Natural killer cell (primary cell): ENCODE measurements at regions not wholly inside any gene's neighbourhood (a gene's known extent, or its start where the extent isn't known, plus 50 kb on each side); places are given as distances from the start of the nearest gene placed in this dataset.
"Not testable (repeated sequence)": the region's sequence is repeated elsewhere in the genome, so short reads cannot be mapped to it uniquely, and the experiment has no call there.

Source experiments
- ATAC-seq, 3 donors: fragments of 150-1000 bp in 2 of 3; fragments of 200-7000 bp in 1 of 3; cut with Tn5 transposase; 1 replicate in 1 of 3; 2 replicates in 2 of 3; pipeline ENCODE4 v1.10.0; 2021; ENCODE audit warnings: mild to moderate bottlenecking in 2 of 3, moderate library complexity in 2 of 3
- DNase-seq, 2 donors: peaks; one replicate each; pipeline versions ENCODE4 v3.0.0 to v3.0.0-alpha.2; 2013 to 2021; ENCODE audit warnings: mixed read lengths in 1 of 2
- H3K27ac ChIP-seq: one replicate; pipeline ENCODE4 v1.5.1; 2013; ENCODE audit warnings: mild to moderate bottlenecking, low read length
- H3K27me3 ChIP-seq: one replicate; pipeline ENCODE4 v1.6.1; 2013; ENCODE audit warnings: low read length; ENCODE audit not compliant: control insufficient read depth, insufficient read depth
- H3K36me3 ChIP-seq: one replicate; pipeline ENCODE4 v1.6.1; 2013; ENCODE audit warnings: low read length; ENCODE audit not compliant: control insufficient read depth, insufficient read depth
- H3K4me1 ChIP-seq: one replicate; pipeline ENCODE4 v1.6.1; 2013; ENCODE audit warnings: low read length; ENCODE audit not compliant: control insufficient read depth, insufficient read depth
- H3K4me3 ChIP-seq: one replicate; pipeline ENCODE4 v1.5.1; 2013; ENCODE audit warnings: low read length
- H3K9me3 ChIP-seq: one replicate; pipeline ENCODE4 v1.6.1; 2013; ENCODE audit warnings: low read length; ENCODE audit not compliant: control insufficient read depth, insufficient read depth
- H3K27ac Mint-ChIP-seq, 2 donors: one replicate each; pipeline ENCODE4 v1.8.0; 2022; ENCODE audit warnings: mild to moderate bottlenecking in 2 of 2, mixed read lengths in 2 of 2, moderate library complexity in 1 of 2
- H3K27me3 Mint-ChIP-seq, 2 donors: one replicate each; pipeline ENCODE4 v1.8.0; 2022; ENCODE audit warnings: low read depth in 2 of 2, mixed read lengths in 2 of 2
- H3K36me3 Mint-ChIP-seq: one replicate; pipeline ENCODE4 v1.8.0; 2022; ENCODE audit warnings: mixed read lengths
- H3K4me1 Mint-ChIP-seq, 2 donors: one replicate each; pipeline ENCODE4 v1.8.0; 2022; ENCODE audit warnings: mixed read lengths in 2 of 2
- H3K4me3 Mint-ChIP-seq: one replicate; pipeline ENCODE4 v1.8.0; 2022; ENCODE audit warnings: mild to moderate bottlenecking, moderate library complexity, mixed read lengths
- H3K9me3 Mint-ChIP-seq, 2 donors: one replicate each; pipeline ENCODE4 v1.8.0; 2022; ENCODE audit warnings: mixed read lengths in 2 of 2
- WGBS: methylation state at CpG from one replicate; pipeline ENCODE4 v1.1.7; 2013; ENCODE audit warnings: missing lambda C conversion rate; ENCODE audit not compliant: insufficient coverage; 5-methylcytosine and 5-hydroxymethylcytosine counted together
- intact Hi-C: fragments of 100-400 bp; cut with micrococcal nuclease; formaldehyde crosslinking; loops from one replicate; pipeline ENCODE4 v1.14.2; 2022
- TF ChIP-seq, protein P1 (sequence below): fragments of 200-600 bp; IDR thresholded peaks from one replicate; pipeline ENCODE4 v1.8.0; 2022; ENCODE audit warnings: antibody characterized with exemption

DNA sequence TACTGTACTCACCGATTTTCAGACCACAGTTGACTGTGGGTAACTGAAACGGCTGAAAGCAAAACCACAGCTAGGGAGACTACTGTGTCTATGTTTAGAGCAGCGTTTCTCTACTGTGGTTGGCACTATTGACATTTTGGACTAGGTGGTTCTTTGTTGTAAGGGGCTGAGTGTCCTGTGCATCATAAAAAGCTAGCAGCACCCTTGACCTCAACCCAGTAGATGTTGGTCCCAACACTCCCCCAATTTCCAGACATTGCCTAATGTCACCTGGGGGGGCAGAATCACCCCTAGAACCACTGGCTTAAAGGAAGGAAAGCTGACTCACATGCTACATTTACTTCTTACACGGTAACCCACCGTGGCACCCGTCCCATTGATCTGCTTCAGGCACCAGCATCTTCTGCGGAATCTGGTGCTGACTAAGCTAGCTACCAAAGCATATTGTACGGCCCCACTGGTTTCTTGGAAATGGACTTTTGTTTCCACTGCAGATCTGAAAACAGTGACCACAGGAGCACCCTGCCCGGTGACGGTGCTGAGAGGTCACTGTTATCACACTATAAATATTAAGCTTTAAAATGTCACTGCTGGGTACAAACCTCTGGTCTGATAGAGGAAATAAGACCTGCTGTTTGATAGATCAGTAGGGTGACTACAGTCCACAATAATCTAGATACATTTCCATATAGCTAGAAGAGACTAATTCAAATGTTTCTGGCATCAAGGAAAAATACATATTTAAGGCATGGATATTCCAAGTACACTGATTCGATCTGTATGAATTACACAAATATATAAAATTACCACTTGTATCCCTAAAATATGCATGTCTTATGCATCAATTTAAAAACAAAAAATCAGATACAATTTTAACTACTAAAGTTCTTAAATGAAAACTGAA, 151.4 kb downstream of the HSD17B3 start:
- WGBS: 2% methylated on average over 9 of the region's 11 CpGs
- H3K9me3 ChIP-seq: no peaks in the 10 kb centered on the region
- no peak overlapping the region for H3K4me3 ChIP-seq
- intact Hi-C loops: loop anchor here (2.0 to 5.0 kb wide), 4 partner anchors 128 to 428 kb away; partner anchors contain the start of gene ERCC6L2
- no peaks in the 10 kb centered on the region for H3K36me3 ChIP-seq
- H3K27ac Mint-ChIP-seq: peak overlapping the region in 1 of 2 donors; percentile 41
- peaks cover 26 to 35% of the 10 kb centered on the region in 2 donors for H3K27me3 Mint-ChIP-seq
- TF ChIP-seq, protein P1, sequence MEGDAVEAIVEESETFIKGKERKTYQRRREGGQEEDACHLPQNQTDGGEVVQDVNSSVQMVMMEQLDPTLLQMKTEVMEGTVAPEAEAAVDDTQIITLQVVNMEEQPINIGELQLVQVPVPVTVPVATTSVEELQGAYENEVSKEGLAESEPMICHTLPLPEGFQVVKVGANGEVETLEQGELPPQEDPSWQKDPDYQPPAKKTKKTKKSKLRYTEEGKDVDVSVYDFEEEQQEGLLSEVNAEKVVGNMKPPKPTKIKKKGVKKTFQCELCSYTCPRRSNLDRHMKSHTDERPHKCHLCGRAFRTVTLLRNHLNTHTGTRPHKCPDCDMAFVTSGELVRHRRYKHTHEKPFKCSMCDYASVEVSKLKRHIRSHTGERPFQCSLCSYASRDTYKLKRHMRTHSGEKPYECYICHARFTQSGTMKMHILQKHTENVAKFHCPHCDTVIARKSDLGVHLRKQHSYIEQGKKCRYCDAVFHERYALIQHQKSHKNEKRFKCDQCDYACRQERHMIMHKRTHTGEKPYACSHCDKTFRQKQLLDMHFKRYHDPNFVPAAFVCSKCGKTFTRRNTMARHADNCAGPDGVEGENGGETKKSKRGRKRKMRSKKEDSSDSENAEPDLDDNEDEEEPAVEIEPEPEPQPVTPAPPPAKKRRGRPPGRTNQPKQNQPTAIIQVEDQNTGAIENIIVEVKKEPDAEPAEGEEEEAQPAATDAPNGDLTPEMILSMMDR: no peak
- no peaks in the 10 kb centered on the region for H3K36me3 Mint-ChIP-seq
- H3K4me1 ChIP-seq: peaks cover 21% of the 10 kb centered on the region
- peak; percentile 47 to 67 for DNase-seq
- peaks cover 15 to 25% of the 10 kb centered on the region in 2 donors for H3K4me1 Mint-ChIP-seq
- peaks cover 26% of the 10 kb centered on the region for H3K27me3 ChIP-seq
- H3K27ac ChIP-seq: no peak overlapping the region
- no peaks in the 10 kb centered on the region for H3K9me3 Mint-ChIP-seq
- H3K4me3 Mint-ChIP-seq: peak overlapping the region; percentile 45
- peak; percentile 84 to 90 (median 86) for ATAC-seq

DNA sequence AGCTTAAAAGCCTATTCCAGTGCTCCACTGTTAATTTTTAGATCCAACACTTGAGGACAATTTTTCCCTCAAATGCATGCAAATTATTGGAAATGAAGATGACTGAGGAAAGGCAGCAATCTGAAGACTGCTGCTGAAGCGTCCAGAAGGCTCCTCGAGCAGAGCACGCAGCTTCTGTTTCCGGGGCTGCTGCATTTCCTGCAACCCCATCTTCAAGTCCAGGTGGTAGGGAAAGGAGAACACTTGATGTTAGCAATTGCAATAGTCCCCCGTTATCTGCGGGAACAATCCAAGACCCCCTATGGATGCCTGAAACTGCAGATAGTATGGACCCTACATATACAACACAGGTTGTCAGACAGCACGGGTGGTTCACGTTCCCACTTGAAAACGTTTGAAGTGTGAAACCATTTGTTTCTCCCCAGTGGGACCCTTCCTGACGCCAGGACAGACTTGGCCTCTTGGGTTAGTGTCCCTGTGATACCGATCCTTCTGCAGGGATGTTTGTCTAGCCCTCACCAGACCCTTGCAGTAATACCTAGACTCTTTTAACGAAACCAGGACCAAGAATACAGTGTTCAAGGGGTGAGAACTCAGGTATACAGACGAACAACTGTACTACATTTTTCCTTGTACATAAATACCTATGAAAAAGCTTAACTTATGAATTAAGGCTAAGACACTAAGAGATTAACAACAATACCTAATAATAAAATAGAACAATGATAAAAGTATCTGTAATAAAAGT, 152.3 kb downstream of the HSD17B3 start:
- Mint-ChIP-seq H3K27ac (peak overlapping the region in 1 of 2 donors; percentile 41), H3K4me1 (peaks cover 15 to 25% of the 10 kb centered on the region in 2 donors), H3K27me3 (peaks cover 33 to 42% of the 10 kb centered on the region in 2 donors), H3K9me3 (no peaks in the 10 kb centered on the region), H3K36me3 (no peaks in the 10 kb centered on the region), H3K4me3 (peak overlapping the region; percentile 37)
- Histone ChIP-seq H3K27ac (no peak overlapping the region), H3K36me3 (no peaks in the 10 kb centered on the region), H3K27me3 (peaks cover 26% of the 10 kb centered on the region), H3K4me3 (no peak overlapping the region), H3K9me3 (no peaks in the 10 kb centered on the region), H3K4me1 (peaks cover 21% of the 10 kb centered on the region)
- intact Hi-C loops: loop anchor here (2.0 to 5.0 kb wide), 4 partner anchors 127 to 427 kb away; partner anchors contain the start of gene ERCC6L2
- TF ChIP-seq, protein P1: no peak
- 14% methylated on average over 12 of the region's 13 CpGs for WGBS
- peak in 2 of 3 donors; percentile 9 to 32 for ATAC-seq
- peak in 1 of 2 donors; percentile 39 for DNase-seq

DNA sequence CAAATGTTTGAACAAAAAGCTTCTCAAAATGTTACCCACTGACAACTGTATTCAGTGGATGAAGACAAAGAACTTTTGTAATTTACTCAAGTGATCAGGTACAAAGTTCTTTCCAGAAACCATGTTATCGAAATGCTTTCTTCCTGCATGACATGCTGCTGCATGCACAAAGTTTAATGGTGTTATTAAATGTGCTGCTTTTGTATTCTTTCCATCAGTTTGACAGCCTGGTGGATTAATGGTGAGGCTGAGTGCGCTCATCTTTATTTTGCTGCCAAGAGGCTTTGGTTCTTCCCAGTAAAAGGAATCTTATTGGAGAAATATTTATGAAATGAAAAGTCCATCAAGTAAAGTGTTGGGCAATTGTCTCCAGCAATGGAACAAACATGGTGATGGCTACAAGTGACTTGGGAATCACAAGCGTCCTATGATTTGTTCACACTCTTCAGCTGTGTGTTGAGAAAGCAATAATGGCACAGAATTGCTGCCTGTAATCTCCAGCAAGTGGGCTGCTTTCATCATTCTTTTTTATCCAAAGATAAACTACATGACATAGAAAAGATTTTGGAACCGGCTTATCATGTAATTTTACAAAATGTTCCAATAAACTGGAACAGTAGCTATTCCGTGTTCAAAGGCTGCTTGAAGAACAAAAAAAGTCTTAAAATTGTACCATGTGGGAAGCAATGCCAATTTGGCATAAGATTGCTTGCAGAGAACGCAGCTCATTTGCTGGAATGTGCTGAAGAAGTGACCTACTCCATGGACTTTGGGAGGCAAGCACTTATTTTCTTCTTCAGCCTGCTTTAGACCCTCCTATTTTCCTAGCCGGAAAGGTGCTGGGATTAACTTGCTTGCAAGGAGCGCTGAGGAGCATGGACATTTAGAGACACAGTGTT, 153.1 kb downstream of the HSD17B3 start:
- H3K4me3 Mint-ChIP-seq: no peak overlapping the region
- Histone ChIP-seq H3K36me3 (no peaks in the 10 kb centered on the region), H3K27me3 (peaks cover 28% of the 10 kb centered on the region), H3K4me1 (peaks cover 21% of the 10 kb centered on the region), H3K27ac (no peak overlapping the region), H3K4me3 (no peak overlapping the region), H3K9me3 (no peaks in the 10 kb centered on the region)
- no peaks in the 10 kb centered on the region for H3K36me3 Mint-ChIP-seq
- intact Hi-C loops: no loop called here
- H3K9me3 Mint-ChIP-seq: no peaks in the 10 kb centered on the region
- peaks cover 34 to 50% of the 10 kb centered on the region in 2 donors for H3K27me3 Mint-ChIP-seq
- DNase-seq (no peak), ATAC-seq (no peak)
- no peak overlapping the region for H3K27ac Mint-ChIP-seq
- TF ChIP-seq, protein P1: no peak
- H3K4me1 Mint-ChIP-seq: peaks cover 15 to 25% of the 10 kb centered on the region in 2 donors
- 95% methylated on average over 8 of the region's 8 CpGs for WGBS

DNA sequence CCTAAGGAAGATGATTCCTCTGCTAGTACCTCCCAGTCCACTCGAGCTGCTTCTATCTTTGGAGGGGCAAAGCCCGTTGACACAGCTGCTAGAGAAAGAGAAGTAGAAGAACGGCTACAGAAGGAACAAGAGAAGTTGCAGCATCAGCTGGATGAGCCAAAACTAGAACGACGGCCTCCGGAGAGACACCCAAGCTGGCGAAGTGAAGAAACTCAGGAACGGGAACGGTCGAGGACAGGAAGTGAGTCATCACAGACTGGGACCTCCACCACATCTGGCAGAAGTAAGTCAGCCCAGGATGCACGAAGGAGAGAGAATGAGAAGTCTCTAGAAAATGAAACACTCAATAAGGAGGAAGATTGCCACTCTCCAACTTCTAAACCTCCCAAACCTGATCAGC, 154.9 kb downstream of the HSD17B3 start:
- ATAC-seq, DNase-seq, H3K36me3 ChIP-seq, H3K36me3 Mint-ChIP-seq, intact Hi-C loops, H3K27ac Mint-ChIP-seq, H3K4me3 ChIP-seq, H3K4me3 Mint-ChIP-seq, H3K9me3 ChIP-seq, H3K27ac ChIP-seq, H3K9me3 Mint-ChIP-seq: not testable (repeated sequence)
- H3K4me1 ChIP-seq: peaks cover 21% of the 10 kb centered on the region
- Mint-ChIP-seq H3K4me1 (peaks cover 15 to 25% of the 10 kb centered on the region in 2 donors), H3K27me3 (peaks cover 27 to 63% of the 10 kb centered on the region in 2 donors)
- H3K27me3 ChIP-seq: peaks cover 25% of the 10 kb centered on the region
- WGBS: 6% methylated on average over 9 of the region's 11 CpGs
